Psoas muscle (tissue), 7 donors: ENCODE measurements at regions not wholly inside any gene's neighbourhood (a gene's known extent, or its start where the extent isn't known, plus 50 kb on each side); places are given as distances from the start of the nearest gene placed in this dataset.

ENCODE experiments used
- ATAC-seq, 4 donors: fragments of 200-7000 bp; cut with Tn5 transposase; one replicate each; pipeline ENCODE4 v1.9.1; 2020; ENCODE audit warnings: moderate library complexity in 3 of 4, mild to moderate bottlenecking in 2 of 4
- DNase-seq, 2 donors: peaks; one replicate each; pipeline ENCODE4 v3.0.0-alpha.2; 2020
- H3K27ac ChIP-seq: fragments of 200-600 bp; one replicate; pipeline ENCODE4 v1.8.0; 2022
- H3K27me3 ChIP-seq, 3 donors: fragments of 200-600 bp in 1 of 3; one replicate each; pipeline versions ENCODE4 v1.6.1 to v1.8.0; 2013 to 2022; ENCODE audit warnings: low read length in 2 of 3, mild to moderate bottlenecking in 2 of 3, moderate library complexity in 1 of 3; ENCODE audit not compliant: insufficient read depth in 3 of 3
- H3K36me3 ChIP-seq, 2 donors: fragments of 200-600 bp in 1 of 2; one replicate each; pipeline versions ENCODE4 v1.6.1 to v1.8.0; 2013 to 2022; ENCODE audit warnings: low read depth in 1 of 2, mild to moderate bottlenecking in 1 of 2, moderate library complexity in 1 of 2; ENCODE audit not compliant: insufficient read depth in 1 of 2
- H3K4me1 ChIP-seq: fragments of 200-600 bp; one replicate; pipeline ENCODE4 v1.8.0; 2022
- H3K4me3 ChIP-seq: fragments of 200-600 bp; one replicate; pipeline ENCODE4 v1.8.0; 2022; ENCODE audit warnings: mild to moderate bottlenecking
- H3K9me3 ChIP-seq: fragments of 200-600 bp; one replicate; pipeline ENCODE4 v1.8.0; 2022
- CTCF ChIP-seq: fragments of 200-600 bp; IDR thresholded peaks from one replicate; pipeline ENCODE4 v1.8.0; 2022; ENCODE audit warnings: antibody characterized with exemption
- WGBS, 3 donors: extraction: QIAGEN DNeasy Blood & Tissue Kit; methylation state at CpG; one replicate each; pipeline versions ENCODE4 v1.1.6 to v1.1.7; 2013; 5-methylcytosine and 5-hydroxymethylcytosine counted together
- intact Hi-C, 2 donors: fragments of 100-400 bp; cut with DNase I; formaldehyde crosslinking; loops; one replicate each; pipeline versions ENCODE4 v1.11.0 to v1.14.2; 2022
- donor health status: healthy with polysubstance abuse.
- donor health status: DM: no; HTN: no; CAD: no; lungs with moderate emphysema.
- donor health status: Bipolar disorder and iron deficiency.
- donor health status: healthy.
- donor health status: DM: yes; HTN: yes; CAD: no.
- donor health status: DM: no; HTN: no; CAD: no.
- donor health status: DM: yes; HTN: yes; CAD: no.

- no peaks in the 10 kb centered on the region for H3K27me3 ChIP-seq
- H3K9me3 ChIP-seq: no peaks in the 10 kb centered on the region
- H3K36me3 ChIP-seq: peaks cover 0 to 8% of the 10 kb centered on the region in 2 donors
- intact Hi-C loops: no loop called here
- TF ChIP-seq CTCF: no peak
- H3K27ac ChIP-seq: no peak overlapping the region
- no peaks in the 10 kb centered on the region for H3K4me1 ChIP-seq
- no peak overlapping the region for H3K4me3 ChIP-seq
- WGBS, 3 donors: 84 to 91% (median 86%) methylated on average over 3 of the region's 3 CpGs
- DNase-seq (no peak), ATAC-seq (no peak)
Observed at GRCh38 chr7:66871076-66871475, 49.9 kb upstream of the TMEM248 start.
